CD4-positive, alpha-beta T cell treated with Interleukin-15 for 1 hour (primary cell): ENCODE measurements at regions not wholly inside any gene's neighbourhood (a gene's known extent, or its start where the extent isn't known, plus 50 kb on each side); places are given as distances from the start of the nearest gene placed in this dataset.

Experiments used
- DNase-seq: peaks from one replicate; pipeline ENCODE4 v3.0.0-alpha.2; 2020

DNA sequence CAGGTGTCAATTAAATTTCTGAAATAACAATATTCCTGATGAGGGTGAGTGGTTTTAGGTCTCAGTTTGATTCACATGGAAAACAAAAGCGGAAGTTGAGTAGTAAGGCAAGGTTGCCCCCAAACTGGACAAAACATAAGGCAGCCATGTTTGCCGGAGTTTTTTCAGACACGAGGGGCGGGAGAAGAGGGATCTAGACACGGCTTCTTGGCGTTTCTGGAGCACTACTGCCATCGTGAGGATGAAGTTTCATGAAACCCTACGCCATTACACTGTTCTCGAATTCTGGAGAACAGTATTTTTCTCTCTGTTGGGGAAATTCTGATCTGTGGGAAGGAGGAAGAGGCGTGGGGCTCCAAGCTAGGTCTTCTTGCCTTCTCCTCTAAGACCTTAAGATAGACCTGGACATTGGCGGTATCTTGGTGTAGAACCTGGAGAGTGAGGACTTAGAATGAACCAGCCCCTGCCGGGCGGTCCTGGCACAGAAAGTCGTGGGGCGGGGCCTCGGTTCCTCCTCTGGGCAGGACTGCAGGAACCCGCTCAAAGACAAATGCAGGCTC, 160.3 kb downstream of the OR13H1 start:
- DNase-seq, result peak; percentile 88

GRCh38 chrX:131709553-131709952, 165.7 kb downstream of the OR13H1 start:
- DNase-seq, result no peak

GRCh38 chrX:131711478-131711867, 167.6 kb downstream of the OR13H1 start:
- no peak for DNase-seq

- DNase-seq, result no peak
Observed at GRCh38 chrX:131723646-131724045, 179.8 kb downstream of the OR13H1 start.

DNA sequence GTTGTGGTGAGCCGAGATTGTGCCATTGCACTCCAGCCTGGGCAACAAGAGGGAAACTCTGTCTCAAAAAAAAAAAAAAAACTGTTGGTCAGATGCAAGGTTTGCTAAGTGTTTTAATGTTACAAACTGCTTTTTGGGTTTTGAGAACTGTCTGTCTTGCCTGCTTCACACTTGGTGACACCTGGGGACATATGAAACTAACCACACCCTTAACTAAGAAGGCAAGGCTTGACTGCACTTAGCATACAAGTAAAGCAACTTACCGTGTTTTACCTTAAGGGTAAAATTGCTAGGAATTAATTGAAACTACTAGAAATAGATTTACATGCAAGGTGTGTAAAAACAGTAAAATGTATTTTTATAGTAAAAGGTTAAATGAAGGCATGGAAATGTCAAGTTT, 180.4 kb downstream of the OR13H1 start:
- no peak for DNase-seq

GRCh38 chrX:131725001-131725654, 181.3 kb downstream of the OR13H1 start:
- no peak for DNase-seq

GRCh38 chrX:131727778-131728177, 183.9 kb downstream of the OR13H1 start:
- no peak for DNase-seq

- peak; percentile 85 for DNase-seq
Observed at GRCh38 chrX:131728295-131729145, 184.6 kb downstream of the OR13H1 start.

- DNase-seq, result peak; percentile 91
Observed at GRCh38 chrX:131729295-131729694, 185.4 kb downstream of the OR13H1 start.

GRCh38 chrX:131734621-131735020, 190.7 kb downstream of the OR13H1 start:
- peak; percentile 84 for DNase-seq

DNA sequence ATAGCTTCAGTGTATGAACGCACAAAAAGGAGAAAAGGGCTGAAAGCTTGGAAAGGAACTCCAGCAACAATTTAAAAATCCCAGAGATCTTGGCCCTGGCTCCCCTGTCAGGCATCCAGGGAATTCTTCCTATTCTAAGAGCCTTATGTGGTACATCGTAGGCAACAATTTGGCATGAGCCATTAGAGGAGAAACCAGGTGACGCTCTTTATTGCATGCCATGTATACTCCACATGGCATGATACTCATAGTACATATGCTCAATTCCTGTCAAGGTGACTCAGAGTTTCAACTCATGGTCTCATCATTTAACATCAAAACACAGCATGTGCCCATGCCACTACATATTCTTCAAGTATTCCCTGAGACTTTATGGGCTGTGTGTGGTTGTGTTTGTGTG, 191.3 kb downstream of the OR13H1 start:
- DNase-seq, result no peak

DNA sequence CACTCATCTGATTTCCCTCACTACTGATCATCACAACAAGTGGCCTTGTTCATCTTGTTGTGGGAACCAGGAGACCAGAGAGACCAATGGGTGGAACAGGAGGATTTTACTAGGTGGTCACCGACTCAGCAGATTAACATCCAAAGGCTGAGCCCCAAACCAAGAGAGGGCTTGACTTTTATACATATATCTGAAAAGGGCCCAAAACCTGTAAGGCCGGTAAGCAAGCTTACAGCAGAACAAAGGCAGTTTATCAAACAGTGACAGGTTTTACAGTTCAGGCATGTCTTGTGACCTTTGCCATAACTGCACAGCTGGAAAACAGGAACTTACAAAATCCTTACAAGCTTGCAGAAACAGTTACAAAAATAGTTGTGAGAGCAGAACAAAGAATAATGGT, 195.9 kb downstream of the OR13H1 start:
- no peak for DNase-seq

DNA sequence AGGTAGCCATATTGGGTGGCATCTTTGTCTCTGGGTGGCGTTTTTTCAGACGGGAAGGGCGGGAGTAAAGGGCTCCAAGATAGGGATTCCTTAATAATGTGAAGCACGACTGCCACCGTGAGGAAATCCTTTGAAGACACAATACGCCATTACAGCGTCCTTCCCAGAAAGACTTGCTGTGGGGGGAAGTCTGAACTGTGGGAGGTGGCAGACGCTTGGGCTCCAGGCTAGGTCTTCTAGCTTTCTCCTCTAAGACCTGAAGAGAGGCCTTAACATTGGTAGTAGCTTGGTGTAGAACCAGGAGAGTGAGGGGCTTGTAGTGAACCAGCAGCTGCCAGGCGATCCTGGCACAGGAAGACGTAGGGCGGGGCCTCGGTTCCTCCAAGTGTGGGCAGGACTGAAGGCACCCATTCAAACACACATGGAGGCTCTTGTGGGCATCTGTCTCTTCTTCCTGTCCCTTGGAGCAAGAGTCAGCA, 197.3 kb downstream of the OR13H1 start:
- DNase-seq, result peak; percentile 87

DNA sequence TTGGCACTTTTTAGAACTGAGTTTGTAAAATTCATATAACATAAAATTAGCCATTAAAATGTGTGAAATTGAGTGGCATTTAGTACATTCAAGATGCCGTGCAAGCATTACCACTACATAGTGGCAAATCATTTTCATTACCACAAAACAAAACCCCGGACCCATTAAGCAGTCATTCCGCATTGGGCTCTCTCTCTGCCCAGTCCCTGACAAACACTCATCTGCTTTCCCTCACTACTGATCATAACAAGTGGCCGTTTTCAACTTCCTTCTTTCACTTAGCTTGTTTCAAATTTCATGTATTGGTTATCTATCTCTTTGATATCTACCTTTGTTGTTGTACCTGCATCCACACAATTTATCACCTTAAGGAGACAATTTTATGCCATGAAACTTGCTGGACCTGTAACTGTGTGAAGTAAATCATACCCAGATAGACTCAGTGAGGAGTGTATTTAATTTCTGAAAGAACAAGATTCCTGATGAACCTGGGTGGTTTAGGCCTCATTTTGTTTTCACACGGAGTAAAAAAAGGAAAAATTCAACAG, 202.1 kb downstream of the OR13H1 start:
- DNase-seq, result no peak

- peak; percentile 87 for DNase-seq
Observed at GRCh38 chrX:131746491-131746968, 202.7 kb downstream of the OR13H1 start.

GRCh38 chrX:131747173-131747572, 203.3 kb downstream of the OR13H1 start:
- DNase-seq, result peak; percentile 89

GRCh38 chrX:131752493-131753198, 208.8 kb downstream of the OR13H1 start:
- peak; percentile 86 for DNase-seq

DNA sequence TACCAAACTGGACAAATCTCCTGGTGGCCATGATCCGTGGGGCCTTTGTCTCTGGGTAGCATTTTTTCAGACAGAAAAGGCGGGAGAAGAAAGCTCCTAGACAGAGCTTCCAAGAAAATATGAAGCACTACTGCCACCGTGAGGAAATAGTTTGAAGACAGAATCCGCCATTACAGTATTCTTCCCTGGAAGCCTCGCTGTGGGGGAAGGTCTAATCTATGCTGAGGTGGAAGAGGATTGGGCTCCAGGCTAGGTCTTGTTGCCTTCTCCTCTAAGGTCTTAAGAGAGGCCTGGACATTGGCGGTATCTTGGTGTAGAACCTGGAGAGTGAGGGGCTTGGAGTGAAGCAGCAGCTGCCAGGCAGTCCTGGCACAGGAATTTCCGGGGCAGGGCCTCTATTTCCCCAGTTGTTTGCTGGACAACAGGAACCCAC, 218.9 kb downstream of the OR13H1 start:
- DNase-seq, result peak; percentile 66

- peak; percentile 90 for DNase-seq
Observed at GRCh38 chrX:131763674-131764073, 219.8 kb downstream of the OR13H1 start.

DNA sequence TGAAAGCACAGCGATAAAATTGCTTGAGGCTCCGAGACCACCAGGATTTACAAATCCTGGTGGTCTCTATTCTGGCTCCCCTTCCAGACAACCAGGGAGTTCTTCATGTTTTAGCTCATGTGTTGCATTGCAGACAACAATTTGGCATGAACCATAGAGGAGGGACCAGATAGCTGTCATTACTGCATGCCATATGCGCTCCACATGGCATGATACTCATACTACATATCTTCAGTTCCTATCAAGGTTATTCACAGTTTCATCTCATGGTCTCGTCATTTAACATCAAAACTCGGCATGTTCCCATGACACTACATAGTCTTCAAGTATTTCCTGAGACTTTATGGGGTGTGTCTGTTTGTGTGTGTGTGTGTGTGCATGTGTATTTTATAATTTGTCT, 220.3 kb downstream of the OR13H1 start:
- no peak for DNase-seq

- DNase-seq, result peak; percentile 81
Observed at GRCh38 chrX:131778269-131779218, 234.7 kb downstream of the OR13H1 start.
